ENCODE measurements at regions not wholly inside any gene's neighbourhood (a gene's known extent, or its start where the extent isn't known, plus 50 kb on each side); places are given as distances from the start of the nearest gene placed in this dataset.

- no peaks in the 10 kb centered on the region for H3K9me2 ChIP-seq (replicated peaks; ENCODE audit: control insufficient read depth, low read length)
Observed at GRCh38 chr2:209316141-209316540, 107.7 kb upstream of the MAP2 start.

GRCh38 chr2:209321076-209321475 is 102.8 kb upstream of the MAP2 start:
- TF ChIP-seq EZH2phosphoT487 (IDR thresholded peaks at IDR 0.05; ENCODE audit: borderline replicate concordance, low read length) = no peak
- TF ChIP-seq, protein P1, sequence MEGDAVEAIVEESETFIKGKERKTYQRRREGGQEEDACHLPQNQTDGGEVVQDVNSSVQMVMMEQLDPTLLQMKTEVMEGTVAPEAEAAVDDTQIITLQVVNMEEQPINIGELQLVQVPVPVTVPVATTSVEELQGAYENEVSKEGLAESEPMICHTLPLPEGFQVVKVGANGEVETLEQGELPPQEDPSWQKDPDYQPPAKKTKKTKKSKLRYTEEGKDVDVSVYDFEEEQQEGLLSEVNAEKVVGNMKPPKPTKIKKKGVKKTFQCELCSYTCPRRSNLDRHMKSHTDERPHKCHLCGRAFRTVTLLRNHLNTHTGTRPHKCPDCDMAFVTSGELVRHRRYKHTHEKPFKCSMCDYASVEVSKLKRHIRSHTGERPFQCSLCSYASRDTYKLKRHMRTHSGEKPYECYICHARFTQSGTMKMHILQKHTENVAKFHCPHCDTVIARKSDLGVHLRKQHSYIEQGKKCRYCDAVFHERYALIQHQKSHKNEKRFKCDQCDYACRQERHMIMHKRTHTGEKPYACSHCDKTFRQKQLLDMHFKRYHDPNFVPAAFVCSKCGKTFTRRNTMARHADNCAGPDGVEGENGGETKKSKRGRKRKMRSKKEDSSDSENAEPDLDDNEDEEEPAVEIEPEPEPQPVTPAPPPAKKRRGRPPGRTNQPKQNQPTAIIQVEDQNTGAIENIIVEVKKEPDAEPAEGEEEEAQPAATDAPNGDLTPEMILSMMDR (IDR thresholded peaks at IDR 0.05; ENCODE audit: low read depth, low read length, poor library complexity, severe bottlenecking) = no peak
- Histone ChIP-seq H3K27me3 (ENCODE audit: control insufficient read depth, low read length) (peaks cover 3% of the 10 kb centered on the region), H3K9me2 (replicated peaks; ENCODE audit: control insufficient read depth, low read length) (no peaks in the 10 kb centered on the region), H3K9me3 (ENCODE audit: control insufficient read depth, insufficient read depth, low read length) (no peaks in the 10 kb centered on the region), H3K36me3 (ENCODE audit: control insufficient read depth, low read length) (no peaks in the 10 kb centered on the region), H3K27ac (ENCODE audit: low read depth, low read length) (no peak overlapping the region), H3K4me2 (ENCODE audit: low read length) (no peak overlapping the region), H3K4me1 (ENCODE audit: control insufficient read depth, low read length) (peaks cover 7% of the 10 kb centered on the region), H4K20me1 (ENCODE audit: control insufficient read depth, insufficient read depth, low read depth, low read length) (no peaks in the 10 kb centered on the region), H3K4me3 (ENCODE audit: low read length) (no peak overlapping the region), H3F3A (ENCODE audit: control insufficient read depth, insufficient read depth) (no peaks in the 10 kb centered on the region), H3K79me2 (ENCODE audit: control insufficient read depth, low read length) (no peaks in the 10 kb centered on the region)

More at GRCh38 chr2:209316141-209316540, 107.7 kb upstream of the MAP2 start:
- H3K4me2 ChIP-seq (ENCODE audit: low read length) = no peak overlapping the region
- H3K27me3 ChIP-seq (ENCODE audit: control insufficient read depth, low read length) = peaks cover 3% of the 10 kb centered on the region
- no peaks in the 10 kb centered on the region for H3K9me3 ChIP-seq (ENCODE audit: control insufficient read depth, insufficient read depth, low read length)
- H3K79me2 ChIP-seq (ENCODE audit: control insufficient read depth, low read length) = no peaks in the 10 kb centered on the region
- no peaks in the 10 kb centered on the region for H3K4me1 ChIP-seq (ENCODE audit: control insufficient read depth, low read length)
- no peak overlapping the region for H3K4me3 ChIP-seq (ENCODE audit: low read length)
- H3K36me3 ChIP-seq (ENCODE audit: control insufficient read depth, low read length) = no peaks in the 10 kb centered on the region
- H3K27ac ChIP-seq (ENCODE audit: low read depth, low read length) = no peak overlapping the region
- H4K20me1 ChIP-seq (ENCODE audit: control insufficient read depth, insufficient read depth, low read depth, low read length) = no peaks in the 10 kb centered on the region
- no peaks in the 10 kb centered on the region for H3F3A ChIP-seq (ENCODE audit: control insufficient read depth, insufficient read depth)
- no peak for TF ChIP-seq EZH2phosphoT487 (IDR thresholded peaks at IDR 0.05; ENCODE audit: borderline replicate concordance, low read length)
- TF ChIP-seq, protein P1 (IDR thresholded peaks at IDR 0.05; ENCODE audit: low read depth, low read length, poor library complexity, severe bottlenecking) = no peak

- TF ChIP-seq EZH2phosphoT487 (IDR thresholded peaks at IDR 0.05; ENCODE audit: borderline replicate concordance, low read length) = no peak
- TF ChIP-seq, protein P1 (IDR thresholded peaks at IDR 0.05; ENCODE audit: low read depth, low read length, poor library complexity, severe bottlenecking) = no peak
- peaks cover 7% of the 10 kb centered on the region for H3K4me1 ChIP-seq (ENCODE audit: control insufficient read depth, low read length)
- H3K36me3 ChIP-seq (ENCODE audit: control insufficient read depth, low read length) = no peaks in the 10 kb centered on the region
- no peak overlapping the region for H3K4me2 ChIP-seq (ENCODE audit: low read length)
- H3F3A ChIP-seq (ENCODE audit: control insufficient read depth, insufficient read depth) = no peaks in the 10 kb centered on the region
- no peaks in the 10 kb centered on the region for H3K79me2 ChIP-seq (ENCODE audit: control insufficient read depth, low read length)
- no peak overlapping the region for H3K27ac ChIP-seq (ENCODE audit: low read depth, low read length)
- no peaks in the 10 kb centered on the region for H3K9me3 ChIP-seq (ENCODE audit: control insufficient read depth, insufficient read depth, low read length)
- no peaks in the 10 kb centered on the region for H3K9me2 ChIP-seq (replicated peaks; ENCODE audit: control insufficient read depth, low read length)
- no peak overlapping the region for H3K4me3 ChIP-seq (ENCODE audit: low read length)
- peaks cover 3% of the 10 kb centered on the region for H3K27me3 ChIP-seq (ENCODE audit: control insufficient read depth, low read length)
- H4K20me1 ChIP-seq (ENCODE audit: control insufficient read depth, insufficient read depth, low read depth, low read length) = no peaks in the 10 kb centered on the region
Observed at GRCh38 chr2:209321581-209321980, 102.3 kb upstream of the MAP2 start.
